ENCODE measurements at regions not wholly inside any gene's neighbourhood (a gene's known extent, or its start where the extent isn't known, plus 50 kb on each side); places are given as distances from the start of the nearest gene placed in this dataset.

GRCh38 chr6:6704103-6705060 is 115.9 kb downstream of the LY86 start:
- BruUV-seq (replicated peaks): no TSS peak
- ChIA-PET POLR2A (interaction anchor here (0.6 to 2.1 kb wide), 4 partner anchors 8 to 685 kb away, joined by 3 to 9 read pairs (median 5); partner anchors contain the start of genes CAGE1 and RIOK1), CTCF (interaction anchor here (0.8 to 2.0 kb wide), 4 partner anchors 8 to 28 kb away, joined by 3 to 9 read pairs (median 4); no protein-coding TSS in a partner anchor)

GRCh38 chr6:6705061-6705425 is 116.5 kb downstream of the LY86 start:
- intact Hi-C loops (cut with micrococcal nuclease): no loop called here
- Mint-ChIP-seq H3K27me3 (ENCODE audit: insufficient read depth, unreplicated experiment) (no peaks in the 10 kb centered on the region), H3K27ac (ENCODE audit: low read depth, unreplicated experiment) (no peak overlapping the region), H3K36me3 (ENCODE audit: insufficient read depth, unreplicated experiment) (no peaks in the 10 kb centered on the region), H3K9me3 (ENCODE audit: unreplicated experiment) (no peaks in the 10 kb centered on the region), H3K4me3 (ENCODE audit: unreplicated experiment) (no peak overlapping the region), H3K4me1 (ENCODE audit: insufficient read depth, unreplicated experiment) (peaks cover 10% of the 10 kb centered on the region)
- DNase-seq (ENCODE audit: unreplicated experiment): no peak
- ChIA-PET POLR2A (interaction anchor here (1.0 to 1.6 kb wide), 2 partner anchors 10 to 20 kb away, joined by 3 to 7 read pairs; no protein-coding TSS in a partner anchor), CTCF (interaction anchor here (0.7 to 0.9 kb wide), 2 partner anchors 19 to 29 kb away, joined by 3 to 4 read pairs; no protein-coding TSS in a partner anchor)
- BruUV-seq (replicated peaks): no TSS peak
- TF ChIP-seq CTCF (IDR thresholded peaks at IDR 0.05; ENCODE audit: unreplicated experiment): no peak

More at GRCh38 chr6:6704103-6705060, 115.9 kb downstream of the LY86 start:
- H3K27me3 Mint-ChIP-seq (ENCODE audit: insufficient read depth, unreplicated experiment): no peaks in the 10 kb centered on the region
- no peaks in the 10 kb centered on the region for H3K9me3 Mint-ChIP-seq (ENCODE audit: unreplicated experiment)
- peaks cover 17% of the 10 kb centered on the region for H3K4me1 Mint-ChIP-seq (ENCODE audit: insufficient read depth, unreplicated experiment)
- intact Hi-C loops (cut with micrococcal nuclease): loop anchor here (5.0 kb wide), 1 partner anchor 147 kb away; no protein-coding TSS in a partner anchor
- no peak overlapping the region for H3K27ac Mint-ChIP-seq (ENCODE audit: low read depth, unreplicated experiment)
- DNase-seq (ENCODE audit: unreplicated experiment): no peak
- no peak for TF ChIP-seq CTCF (IDR thresholded peaks at IDR 0.05; ENCODE audit: unreplicated experiment)
- H3K36me3 Mint-ChIP-seq (ENCODE audit: insufficient read depth, unreplicated experiment): no peaks in the 10 kb centered on the region
- no peak overlapping the region for H3K4me3 Mint-ChIP-seq (ENCODE audit: unreplicated experiment)

GRCh38 chr6:6705915-6706675 is 117.6 kb downstream of the LY86 start:
- no peak for TF ChIP-seq CTCF (IDR thresholded peaks at IDR 0.05; ENCODE audit: unreplicated experiment)
- ChIA-PET POLR2A (interaction anchor here (0.5 to 2.0 kb wide), 6 partner anchors 11 to 432 kb away, joined by 4 to 8 read pairs (median 6); no protein-coding TSS in a partner anchor), CTCF (interaction anchor here (0.6 to 1.1 kb wide), 2 partner anchors 23 to 910 kb away, joined by 3 to 4 read pairs; no protein-coding TSS in a partner anchor)
- no peaks in the 10 kb centered on the region for H3K9me3 Mint-ChIP-seq (ENCODE audit: unreplicated experiment)
- intact Hi-C loops (cut with micrococcal nuclease): no loop called here
- peaks cover 6% of the 10 kb centered on the region for H3K4me1 Mint-ChIP-seq (ENCODE audit: insufficient read depth, unreplicated experiment)
- H3K27ac Mint-ChIP-seq (ENCODE audit: low read depth, unreplicated experiment): no peak overlapping the region
- no peaks in the 10 kb centered on the region for H3K27me3 Mint-ChIP-seq (ENCODE audit: insufficient read depth, unreplicated experiment)
- no peak overlapping the region for H3K4me3 Mint-ChIP-seq (ENCODE audit: unreplicated experiment)
- no TSS peak for BruUV-seq (replicated peaks)
- H3K36me3 Mint-ChIP-seq (ENCODE audit: insufficient read depth, unreplicated experiment): no peaks in the 10 kb centered on the region
- peak; percentile 27 for DNase-seq (ENCODE audit: unreplicated experiment)

All from MCF 10A (cell line).